ENCODE measurements at regions not wholly inside any gene's neighbourhood (a gene's known extent, or its start where the extent isn't known, plus 50 kb on each side); places are given as distances from the start of the nearest gene placed in this dataset.

- TF ChIP-seq RERE (CRISPR knock-in tag; IDR thresholded peaks at IDR 0.05; ENCODE audit: low read depth), result no peak
- TF ChIP-seq PHF8 (CRISPR knock-in tag; IDR thresholded peaks at IDR 0.05), result no peak
- no peak for TF ChIP-seq BRD4 (CRISPR knock-in tag; IDR thresholded peaks at IDR 0.05)
- no peak for TF ChIP-seq ZZZ3 (CRISPR knock-in tag; IDR thresholded peaks at IDR 0.05; ENCODE audit: borderline replicate concordance)
- no peak for TF ChIP-seq NFE2 (CRISPR knock-in tag; IDR thresholded peaks at IDR 0.05)
- no peak for TF ChIP-seq BRF2 (CRISPR knock-in tag; IDR thresholded peaks at IDR 0.05)
- no peak for TF ChIP-seq RORA (CRISPR knock-in tag; IDR thresholded peaks at IDR 0.05)
- no peak for TF ChIP-seq UBTF (CRISPR knock-in tag; IDR thresholded peaks at IDR 0.05)
- TF ChIP-seq ZNF616 (CRISPR knock-in tag; IDR thresholded peaks at IDR 0.05; ENCODE audit: low read depth), result no peak
- no peak for TF ChIP-seq DBP (CRISPR knock-in tag; IDR thresholded peaks at IDR 0.05; ENCODE audit: not compliant biosample characterization)
- TF ChIP-seq ZMYM4 (CRISPR knock-in tag; IDR thresholded peaks at IDR 0.05), result no peak
- TF ChIP-seq TFAP4 (IDR thresholded peaks at IDR 0.05; ENCODE audit: borderline replicate concordance, low read depth), result no peak
- TF ChIP-seq HMGA1 (CRISPR knock-in tag; conservative IDR thresholded peaks at IDR 0.05), result no peak
- no peak for TF ChIP-seq TERF1 (CRISPR knock-in tag; IDR thresholded peaks at IDR 0.05)
These were observed 208.9 kb downstream of the SPP2 start (continued) for GRCh38 chr2:234259440-234259839.

Measured in HepG2 (cell line).